C4-2B (cell line): ENCODE measurements at regions not wholly inside any gene's neighbourhood (a gene's known extent, or its start where the extent isn't known, plus 50 kb on each side); places are given as distances from the start of the nearest gene placed in this dataset.

Source experiments
- ZFX ChIP-seq: fragments of 450-650 bp; IDR thresholded peaks from 2 replicates; pipeline ENCODE4 v1.6.1; 2017
- TF ChIP-seq, protein P1 (sequence below): fragments of 450-650 bp; conservative IDR thresholded peaks from 2 replicates; pipeline ENCODE4 v1.5.1; 2017; ENCODE audit warnings: mild to moderate bottlenecking

DNA sequence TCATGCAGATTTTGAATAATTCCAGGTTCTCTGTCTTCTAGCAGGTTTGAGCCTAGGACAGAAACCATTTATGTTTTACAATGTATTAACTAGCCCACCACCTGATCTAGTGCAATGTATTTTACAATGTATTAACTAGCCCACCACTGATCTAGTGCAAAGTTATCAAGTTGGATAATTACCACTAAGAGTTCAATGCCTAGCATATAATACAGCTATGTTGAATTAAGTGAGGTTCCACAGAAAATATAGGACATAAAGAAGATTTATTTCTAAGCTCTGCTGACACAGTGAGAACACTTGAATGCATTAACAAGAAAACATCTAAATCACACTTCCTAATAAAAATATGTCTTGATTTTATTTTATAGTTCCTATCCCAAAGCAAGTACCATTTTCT, 854.6 kb upstream of the NEGR1 start:
- TF ChIP-seq, protein P1, sequence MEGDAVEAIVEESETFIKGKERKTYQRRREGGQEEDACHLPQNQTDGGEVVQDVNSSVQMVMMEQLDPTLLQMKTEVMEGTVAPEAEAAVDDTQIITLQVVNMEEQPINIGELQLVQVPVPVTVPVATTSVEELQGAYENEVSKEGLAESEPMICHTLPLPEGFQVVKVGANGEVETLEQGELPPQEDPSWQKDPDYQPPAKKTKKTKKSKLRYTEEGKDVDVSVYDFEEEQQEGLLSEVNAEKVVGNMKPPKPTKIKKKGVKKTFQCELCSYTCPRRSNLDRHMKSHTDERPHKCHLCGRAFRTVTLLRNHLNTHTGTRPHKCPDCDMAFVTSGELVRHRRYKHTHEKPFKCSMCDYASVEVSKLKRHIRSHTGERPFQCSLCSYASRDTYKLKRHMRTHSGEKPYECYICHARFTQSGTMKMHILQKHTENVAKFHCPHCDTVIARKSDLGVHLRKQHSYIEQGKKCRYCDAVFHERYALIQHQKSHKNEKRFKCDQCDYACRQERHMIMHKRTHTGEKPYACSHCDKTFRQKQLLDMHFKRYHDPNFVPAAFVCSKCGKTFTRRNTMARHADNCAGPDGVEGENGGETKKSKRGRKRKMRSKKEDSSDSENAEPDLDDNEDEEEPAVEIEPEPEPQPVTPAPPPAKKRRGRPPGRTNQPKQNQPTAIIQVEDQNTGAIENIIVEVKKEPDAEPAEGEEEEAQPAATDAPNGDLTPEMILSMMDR = no peak
- TF ChIP-seq ZFX = no peak
